ENCODE measurements at regions not wholly inside any gene's neighbourhood (a gene's known extent, or its start where the extent isn't known, plus 50 kb on each side); places are given as distances from the start of the nearest gene placed in this dataset.

GRCh38 chr1:157219182-157219581, 81.0 kb upstream of the ETV3 start:
- Histone ChIP-seq H3K9me3 (peaks cover 0 to 21% (median 17%) of the 10 kb centered on the region in 8 donors), H3K4me3 (no peak overlapping the region), H3K4me1 (no peaks in the 10 kb centered on the region), H3K36me3 (no peaks in the 10 kb centered on the region), H3K27me3 (replicated peaks in 1 of 7) (peaks cover 0 to 53% (median 0%) of the 10 kb centered on the region in 7 donors), H3K27ac (no peak overlapping the region)
- intact Hi-C loops (cut with DNase I; ENCODE audit: low total_unique reads) = no loop called here
- no peak for TF ChIP-seq POLR2AphosphoS5 (IDR thresholded peaks at IDR 0.05)
- TF ChIP-seq CTCF (IDR thresholded peaks at IDR 0.05 in 8 of 11, conservative IDR thresholded peaks at IDR 0.05 in 3 of 11) = no peak
- TF ChIP-seq POLR2A (IDR thresholded peaks at IDR 0.05) = no peak
- no peak for DNase-seq
- 83 to 100% (median 85%) methylated on average over 3 to 4 of the region's 4 CpGs for WGBS, 5 donors

GRCh38 chr1:157218671-157219070, 80.5 kb upstream of the ETV3 start:
- Histone ChIP-seq H3K9me3 (peaks cover under 1 to 26% (median 22%) of the 10 kb centered on the region in 8 donors), H3K27me3 (replicated peaks in 1 of 7) (peaks cover 0 to 48% (median 0%) of the 10 kb centered on the region in 7 donors), H3K4me1 (no peaks in the 10 kb centered on the region), H3K36me3 (no peaks in the 10 kb centered on the region), H3K4me3 (no peak overlapping the region), H3K27ac (no peak overlapping the region)
- intact Hi-C loops (cut with DNase I; ENCODE audit: low total_unique reads) = no loop called here
- 66 to 76% (median 74%) methylated on average over 6 of the region's 6 CpGs for WGBS, 5 donors
- no peak for DNase-seq
- TF ChIP-seq POLR2A (IDR thresholded peaks at IDR 0.05) (no peak), POLR2AphosphoS5 (IDR thresholded peaks at IDR 0.05) (no peak), CTCF (IDR thresholded peaks at IDR 0.05 in 8 of 11, conservative IDR thresholded peaks at IDR 0.05 in 3 of 11) (no peak)

GRCh38 chr1:157217486-157217885, 79.3 kb upstream of the ETV3 start:
- no peak overlapping the region for H3K27ac ChIP-seq
- intact Hi-C loops (cut with DNase I; ENCODE audit: low total_unique reads) = no loop called here

GRCh38 chr1:157213836-157214235, 75.6 kb upstream of the ETV3 start:
- peaks cover 0 to 36% (median 0%) of the 10 kb centered on the region in 7 donors for H3K27me3 ChIP-seq (replicated peaks in 1 of 7)
- TF ChIP-seq POLR2AphosphoS5 (IDR thresholded peaks at IDR 0.05) = no peak
- TF ChIP-seq CTCF (IDR thresholded peaks at IDR 0.05 in 8 of 11, conservative IDR thresholded peaks at IDR 0.05 in 3 of 11) = no peak
- no peak for TF ChIP-seq POLR2A (IDR thresholded peaks at IDR 0.05)
- H3K9me3 ChIP-seq = peaks cover 4 to 55% (median 47%) of the 10 kb centered on the region in 8 donors
- intact Hi-C loops (cut with DNase I; ENCODE audit: low total_unique reads) = no loop called here
- no peaks in the 10 kb centered on the region for H3K4me1 ChIP-seq
- H3K27ac ChIP-seq = no peak overlapping the region
- WGBS, 5 donors = 54 to 73% (median 61%) methylated on average over 2 of the region's 2 CpGs
- no peaks in the 10 kb centered on the region for H3K36me3 ChIP-seq
- no peak for DNase-seq
- no peak overlapping the region for H3K4me3 ChIP-seq

More at GRCh38 chr1:157217486-157217885, 79.3 kb upstream of the ETV3 start:
- WGBS, 5 donors = 73 to 94% (median 84%) methylated on average over 4 of the region's 4 CpGs
- TF ChIP-seq CTCF (IDR thresholded peaks at IDR 0.05 in 8 of 11, conservative IDR thresholded peaks at IDR 0.05 in 3 of 11) (no peak), POLR2AphosphoS5 (IDR thresholded peaks at IDR 0.05) (no peak), POLR2A (IDR thresholded peaks at IDR 0.05) (no peak)
- Histone ChIP-seq H3K4me1 (no peaks in the 10 kb centered on the region), H3K4me3 (no peak overlapping the region), H3K27me3 (replicated peaks in 1 of 7) (peaks cover 0 to 48% (median 0%) of the 10 kb centered on the region in 7 donors), H3K9me3 (peaks cover 4 to 38% (median 33%) of the 10 kb centered on the region in 8 donors), H3K36me3 (no peaks in the 10 kb centered on the region)
- DNase-seq = no peak

Measured in spleen (tissue), 11 donors.